Ovary (tissue), 7 donors: ENCODE measurements at regions not wholly inside any gene's neighbourhood (a gene's known extent, or its start where the extent isn't known, plus 50 kb on each side); places are given as distances from the start of the nearest gene placed in this dataset.

Experiments
- DNase-seq, 5 donors: peaks; one replicate each; pipeline ENCODE4 v3.0.0-alpha.2; 2019 to 2020
- H3K27ac ChIP-seq, 2 donors: fragments of 200-600 bp; one replicate each; pipeline versions ENCODE4 v1.5.1 to v1.8.0; 2019 to 2022
- H3K27me3 ChIP-seq: fragments of 200-600 bp; one replicate; pipeline ENCODE4 v1.8.0; 2022
- H3K36me3 ChIP-seq: fragments of 200-600 bp; sonication (generic); one replicate; pipeline ENCODE4 v1.5.1; 2019
- H3K4me1 ChIP-seq: one replicate; pipeline ENCODE4 v1.8.1; 2013; ENCODE audit warnings: mild to moderate bottlenecking, moderate library complexity; ENCODE audit not compliant: insufficient read depth
- H3K4me3 ChIP-seq: fragments of 200-600 bp; sonication (generic); one replicate; pipeline ENCODE4 v1.5.1; 2017
- H3K9me3 ChIP-seq, 2 donors: fragments of 200-600 bp in 1 of 2; sonication (generic) in 1 of 2; one replicate each; pipeline versions ENCODE4 v1.5.1 to v1.8.1; 2013 to 2019; ENCODE audit warnings: mild to moderate bottlenecking in 1 of 2, moderate library complexity in 1 of 2
- CTCF ChIP-seq, 3 donors: fragments of 450-650 bp in 2 of 3; fragments of 200-600 bp in 1 of 3; IDR thresholded peaks; one replicate each; pipeline versions ENCODE4 v1.5.1 to v1.8.0; 2016 to 2022; ENCODE audit warnings: antibody characterized with exemption in 3 of 3, mild to moderate bottlenecking in 1 of 3
- EP300 ChIP-seq: sonication (generic); formaldehyde crosslinking; IDR thresholded peaks from one replicate; pipeline ENCODE4 v1.6.1; 2017; ENCODE audit warnings: antibody characterized with exemption
- POLR2A ChIP-seq: fragments of 450-650 bp; IDR thresholded peaks from one replicate; pipeline ENCODE4 v1.6.1; 2017; ENCODE audit warnings: antibody characterized with exemption, mild to moderate bottlenecking, moderate library complexity
- WGBS, 3 donors: extraction: QIAGEN DNeasy Blood & Tissue Kit in 1 of 3; methylation state at CpG; one replicate each; pipeline versions ENCODE4 v1.1.5 to v1.1.7; 2013 to 2017; 5-methylcytosine and 5-hydroxymethylcytosine counted together
- intact Hi-C, 4 donors: fragments of 100-400 bp; cut with DNase I; formaldehyde crosslinking; loops; one replicate each; pipeline versions ENCODE4 v1.11.0 to v1.15.1; 2022 to 2023
- donor health status: DM: no; HTN: no; CAD: no; lungs with moderate emphysema.
- donor health status: DM: no; HTN: no; CAD: no.
- donor health status: Bipolar disorder and iron deficiency.
- donor health status: DM: no; HTN: no; CAD: no.
- donor health status: DM: yes; HTN: yes; CAD: no.

- DNase-seq, result peak in 1 of 5 donors; percentile 7
- no peak for TF ChIP-seq EP300
- no peak for TF ChIP-seq CTCF (IDR thresholded peaks at IDR 0.05)
- no peak for TF ChIP-seq POLR2A
- intact Hi-C loops, result no loop called here
- no peaks in the 10 kb centered on the region for H3K27me3 ChIP-seq
- H3K9me3 ChIP-seq, result no peaks in the 10 kb centered on the region
- no peak overlapping the region for H3K27ac ChIP-seq
- H3K4me3 ChIP-seq, result no peak overlapping the region
- no peaks in the 10 kb centered on the region for H3K4me1 ChIP-seq
- WGBS, 3 donors, result 98 to 100% (median 100%) methylated on average over 1 of the region's 1 CpG
- H3K36me3 ChIP-seq, result no peaks in the 10 kb centered on the region
These were observed 277.8 kb upstream of the SYT1 start for GRCh38 chr12:78586790-78587189.

GRCh38 chr12:78599366-78599765 is 265.2 kb upstream of the SYT1 start:
- 62 to 96% (median 77%) methylated on average over 3 of the region's 3 CpGs for WGBS, 3 donors
- Histone ChIP-seq H3K9me3 (no peaks in the 10 kb centered on the region), H3K27ac (no peak overlapping the region), H3K4me1 (no peaks in the 10 kb centered on the region), H3K27me3 (no peaks in the 10 kb centered on the region), H3K36me3 (no peaks in the 10 kb centered on the region), H3K4me3 (no peak overlapping the region)
- no peak for DNase-seq
- TF ChIP-seq CTCF (IDR thresholded peaks at IDR 0.05) (no peak), POLR2A (no peak), EP300 (no peak)
- intact Hi-C loops, result no loop called here

GRCh38 chr12:78600541-78600940 is 264.0 kb upstream of the SYT1 start:
- no peak overlapping the region for H3K4me3 ChIP-seq
- no peaks in the 10 kb centered on the region for H3K9me3 ChIP-seq
- TF ChIP-seq EP300, result no peak
- no peak for TF ChIP-seq POLR2A
- TF ChIP-seq CTCF (IDR thresholded peaks at IDR 0.05), result no peak
- no peak overlapping the region for H3K27ac ChIP-seq
- no peak for DNase-seq
- H3K27me3 ChIP-seq, result no peaks in the 10 kb centered on the region
- H3K36me3 ChIP-seq, result no peaks in the 10 kb centered on the region
- WGBS, 3 donors, result 95 to 99% (median 95%) methylated on average over 1 of the region's 1 CpG
- H3K4me1 ChIP-seq, result no peaks in the 10 kb centered on the region
- intact Hi-C loops, result no loop called here

GRCh38 chr12:78611504-78611903 is 253.1 kb upstream of the SYT1 start:
- TF ChIP-seq EP300 (no peak), CTCF (IDR thresholded peaks at IDR 0.05) (no peak), POLR2A (no peak)
- intact Hi-C loops, result no loop called here

GRCh38 chr12:78612190-78612589 is 252.4 kb upstream of the SYT1 start:
- H3K36me3 ChIP-seq, result no peaks in the 10 kb centered on the region
- no peak overlapping the region for H3K4me3 ChIP-seq
- no peaks in the 10 kb centered on the region for H3K27me3 ChIP-seq
- DNase-seq, result no peak
- TF ChIP-seq EP300 (no peak), CTCF (IDR thresholded peaks at IDR 0.05) (no peak), POLR2A (no peak)
- no peak overlapping the region for H3K27ac ChIP-seq
- no peaks in the 10 kb centered on the region for H3K9me3 ChIP-seq
- H3K4me1 ChIP-seq, result no peaks in the 10 kb centered on the region
- intact Hi-C loops, result no loop called here
- WGBS, 3 donors, result 91 to 96% (median 94%) methylated on average over 2 of the region's 2 CpGs

More at GRCh38 chr12:78611504-78611903, 253.1 kb upstream of the SYT1 start:
- no peak for DNase-seq
- no peaks in the 10 kb centered on the region for H3K9me3 ChIP-seq
- H3K4me1 ChIP-seq, result no peaks in the 10 kb centered on the region
- no peak overlapping the region for H3K27ac ChIP-seq
- no peaks in the 10 kb centered on the region for H3K36me3 ChIP-seq
- no peaks in the 10 kb centered on the region for H3K27me3 ChIP-seq
- no peak overlapping the region for H3K4me3 ChIP-seq
